ENCODE measurements at regions not wholly inside any gene's neighbourhood (a gene's known extent, or its start where the extent isn't known, plus 50 kb on each side); places are given as distances from the start of the nearest gene placed in this dataset.

- Histone ChIP-seq H3K36me3 (ENCODE audit: control insufficient read depth, insufficient read depth, low read length) (no peaks in the 10 kb centered on the region), H3K27me3 (ENCODE audit: control insufficient read depth, insufficient read depth, low read length) (peaks cover 29% of the 10 kb centered on the region), H3K9me3 (ENCODE audit: control insufficient read depth, insufficient read depth, low read depth, low read length) (no peaks in the 10 kb centered on the region), H3K4me3 (ENCODE audit: low read depth in 2 of 2, low read length in 2 of 2) (no peak overlapping the region), H3K27ac (ENCODE audit: low read length) (no peak overlapping the region), H3K4me1 (ENCODE audit: control insufficient read depth, insufficient read depth, low read length) (no peaks in the 10 kb centered on the region)
- TF ChIP-seq POLR2AphosphoS5 (IDR thresholded peaks at IDR 0.05; ENCODE audit: low read depth, low read length) (no peak), SIN3A (IDR thresholded peaks at IDR 0.05; ENCODE audit: borderline replicate concordance, insufficient read depth, low read depth, low read length) (no peak), CTCF (IDR thresholded peaks at IDR 0.05) (no peak)
- TF ChIP-seq, protein P1, sequence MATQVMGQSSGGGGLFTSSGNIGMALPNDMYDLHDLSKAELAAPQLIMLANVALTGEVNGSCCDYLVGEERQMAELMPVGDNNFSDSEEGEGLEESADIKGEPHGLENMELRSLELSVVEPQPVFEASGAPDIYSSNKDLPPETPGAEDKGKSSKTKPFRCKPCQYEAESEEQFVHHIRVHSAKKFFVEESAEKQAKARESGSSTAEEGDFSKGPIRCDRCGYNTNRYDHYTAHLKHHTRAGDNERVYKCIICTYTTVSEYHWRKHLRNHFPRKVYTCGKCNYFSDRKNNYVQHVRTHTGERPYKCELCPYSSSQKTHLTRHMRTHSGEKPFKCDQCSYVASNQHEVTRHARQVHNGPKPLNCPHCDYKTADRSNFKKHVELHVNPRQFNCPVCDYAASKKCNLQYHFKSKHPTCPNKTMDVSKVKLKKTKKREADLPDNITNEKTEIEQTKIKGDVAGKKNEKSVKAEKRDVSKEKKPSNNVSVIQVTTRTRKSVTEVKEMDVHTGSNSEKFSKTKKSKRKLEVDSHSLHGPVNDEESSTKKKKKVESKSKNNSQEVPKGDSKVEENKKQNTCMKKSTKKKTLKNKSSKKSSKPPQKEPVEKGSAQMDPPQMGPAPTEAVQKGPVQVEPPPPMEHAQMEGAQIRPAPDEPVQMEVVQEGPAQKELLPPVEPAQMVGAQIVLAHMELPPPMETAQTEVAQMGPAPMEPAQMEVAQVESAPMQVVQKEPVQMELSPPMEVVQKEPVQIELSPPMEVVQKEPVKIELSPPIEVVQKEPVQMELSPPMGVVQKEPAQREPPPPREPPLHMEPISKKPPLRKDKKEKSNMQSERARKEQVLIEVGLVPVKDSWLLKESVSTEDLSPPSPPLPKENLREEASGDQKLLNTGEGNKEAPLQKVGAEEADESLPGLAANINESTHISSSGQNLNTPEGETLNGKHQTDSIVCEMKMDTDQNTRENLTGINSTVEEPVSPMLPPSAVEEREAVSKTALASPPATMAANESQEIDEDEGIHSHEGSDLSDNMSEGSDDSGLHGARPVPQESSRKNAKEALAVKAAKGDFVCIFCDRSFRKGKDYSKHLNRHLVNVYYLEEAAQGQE (IDR thresholded peaks at IDR 0.05; ENCODE audit: insufficient read depth in 1 of 2, low read depth in 2 of 2, low read length in 1 of 2) = no peak
- intact Hi-C loops (cut with micrococcal nuclease; ENCODE audit: unreplicated experiment) (no loop called here), in situ Hi-C loops (cut with HindIII; ENCODE audit: low pct_unique_long_range_greater_than_20kb, low sequenced_read_pairs) (no loop called here)
- ChIA-PET CTCF (no interaction called here), POLR2A (no interaction called here)
- DNase-seq (ENCODE audit: low read depth, low spot score) (no peak), ATAC-seq (no peak)
- BruUV-seq (replicated peaks) = no TSS peak
Measured at GRCh38 chr10:118537623-118538022, 57.8 kb downstream of the PRLHR start.

DNA sequence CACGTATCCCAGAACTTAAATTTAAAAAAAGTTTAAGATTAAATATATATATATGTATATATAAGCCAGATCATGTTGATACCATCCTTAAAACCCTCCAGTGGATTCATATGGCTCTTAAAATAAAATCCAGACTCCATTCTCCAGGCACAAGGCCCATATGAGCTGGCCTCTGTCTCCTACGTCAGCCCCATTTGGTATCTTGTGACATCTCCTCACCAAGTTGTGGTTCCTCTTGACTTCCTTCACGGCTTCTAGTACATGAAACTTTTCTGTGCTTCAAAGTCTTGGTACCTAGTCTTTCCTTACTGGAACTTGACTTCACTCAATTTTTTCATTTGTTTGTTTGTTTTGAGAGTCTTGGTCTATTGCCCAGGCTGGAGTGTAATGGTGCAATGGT lies 61.3 kb downstream of the PRLHR start:
- intact Hi-C loops (cut with micrococcal nuclease; ENCODE audit: unreplicated experiment) = no loop called here
- ATAC-seq (no peak), DNase-seq (ENCODE audit: low read depth, low spot score) (no peak)
- Histone ChIP-seq H3K4me1 (ENCODE audit: control insufficient read depth, insufficient read depth, low read length) (no peaks in the 10 kb centered on the region), H3K36me3 (ENCODE audit: control insufficient read depth, insufficient read depth, low read length) (no peaks in the 10 kb centered on the region), H3K9me3 (ENCODE audit: control insufficient read depth, insufficient read depth, low read depth, low read length) (no peaks in the 10 kb centered on the region), H3K27me3 (ENCODE audit: control insufficient read depth, insufficient read depth, low read length) (peaks cover 12% of the 10 kb centered on the region), H3K4me3 (ENCODE audit: low read depth in 2 of 2, low read length in 2 of 2) (no peak overlapping the region), H3K27ac (ENCODE audit: low read length) (no peak overlapping the region)
- no peak for TF ChIP-seq TCF7L2 (IDR thresholded peaks at IDR 0.05; ENCODE audit: low read depth, low read length)
- TF ChIP-seq CTCF (IDR thresholded peaks at IDR 0.05) = no peak
- TF ChIP-seq, protein P1 (IDR thresholded peaks at IDR 0.05; ENCODE audit: insufficient read depth in 1 of 2, low read depth in 2 of 2, low read length in 1 of 2) = no peak
- no peak for TF ChIP-seq POLR2AphosphoS5 (IDR thresholded peaks at IDR 0.05; ENCODE audit: low read depth, low read length)
- no peak for TF ChIP-seq SIN3A (IDR thresholded peaks at IDR 0.05; ENCODE audit: borderline replicate concordance, insufficient read depth, low read depth, low read length)
- no TSS peak for BruUV-seq (replicated peaks)
- in situ Hi-C loops (cut with HindIII; ENCODE audit: low pct_unique_long_range_greater_than_20kb, low sequenced_read_pairs) = no loop called here
- POLR2A ChIA-PET = no interaction called here
- CTCF ChIA-PET = no interaction called here
